HG03565 (cell line): ENCODE measurements at regions not wholly inside any gene's neighbourhood (a gene's known extent, or its start where the extent isn't known, plus 50 kb on each side); places are given as distances from the start of the nearest gene placed in this dataset.
A peak's percentile ranks its signal among the peaks of the same experiment; 100 is the strongest.

ENCODE experiments used
- ATAC-seq: cut with Tn5 transposase; IDR thresholded peaks from one replicate; pipeline ENCODE4 v1.9.1; 2021; ENCODE audit warnings: mild to moderate bottlenecking, moderate library complexity; ENCODE audit not compliant: unreplicated experiment

GRCh38 chr9:36728651-36729520, 156.2 kb downstream of the MELK start:
- peak; percentile 49 for ATAC-seq

- no peak for ATAC-seq
Measured at GRCh38 chr9:36729906-36730305, 157.2 kb downstream of the MELK start.

- ATAC-seq = no peak
Measured at GRCh38 chr9:36730414-36730813, 157.7 kb downstream of the MELK start.

- ATAC-seq = no peak
Measured at GRCh38 chr9:36731068-36731956, 158.6 kb downstream of the MELK start.

GRCh38 chr9:36734737-36735136, 162.0 kb downstream of the MELK start:
- no peak for ATAC-seq

DNA sequence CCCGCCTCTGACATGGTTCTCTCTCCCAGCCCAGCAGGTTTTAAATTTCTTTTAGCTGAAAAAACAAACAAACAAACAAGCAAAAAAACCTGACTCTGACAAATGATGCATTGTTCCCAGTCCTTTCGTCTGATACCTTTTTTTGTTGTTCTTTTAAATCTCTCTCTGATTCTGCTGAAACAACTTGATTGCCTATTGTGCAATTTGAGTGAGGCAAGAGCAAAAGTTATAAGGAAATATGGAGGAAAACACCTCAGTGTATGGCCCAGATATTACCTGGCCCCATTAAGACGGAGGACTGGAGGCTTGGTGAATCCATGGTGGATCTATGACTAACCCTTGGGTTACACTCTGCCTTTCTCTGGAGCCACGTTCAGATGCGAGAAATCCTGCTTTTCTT, 164.0 kb downstream of the MELK start:
- no peak for ATAC-seq

GRCh38 chr9:36738318-36738976, 165.8 kb downstream of the MELK start:
- no peak for ATAC-seq

DNA sequence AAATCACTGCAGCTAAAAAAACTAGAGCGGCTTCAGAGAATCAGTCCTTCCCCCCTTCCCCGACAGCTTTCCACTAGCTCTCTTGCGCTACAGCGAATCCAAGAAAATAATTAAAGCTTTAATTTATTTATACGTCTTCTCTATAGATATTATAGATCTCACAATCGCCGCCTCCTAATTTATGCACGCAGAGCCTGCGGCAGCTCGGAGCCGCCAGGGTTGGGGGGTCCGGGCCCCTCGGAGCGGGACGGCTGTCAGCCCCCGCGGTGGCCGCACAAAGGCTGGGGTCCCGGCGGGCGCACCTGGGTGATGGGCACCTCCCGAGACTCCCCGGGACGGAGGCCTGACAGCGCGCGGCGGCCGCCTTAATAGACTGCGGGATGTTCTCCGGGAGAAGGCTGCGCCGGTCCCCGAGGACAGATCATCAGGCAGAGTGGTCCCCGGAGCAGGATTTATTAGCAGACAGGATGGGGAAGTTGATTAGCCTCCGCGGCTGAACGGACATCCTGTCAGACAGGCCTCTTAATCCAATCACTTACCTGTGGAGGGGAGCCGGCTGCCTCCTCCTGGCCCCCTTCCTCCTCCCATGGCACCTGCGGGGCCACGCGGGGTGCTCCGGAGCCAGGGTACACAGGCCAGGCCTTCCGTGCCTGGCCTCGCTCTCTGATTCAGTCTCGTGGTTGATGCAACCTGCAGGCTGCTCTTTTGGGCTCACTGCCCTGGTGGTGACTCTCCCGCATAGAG, 166.8 kb downstream of the MELK start:
- ATAC-seq = no peak

DNA sequence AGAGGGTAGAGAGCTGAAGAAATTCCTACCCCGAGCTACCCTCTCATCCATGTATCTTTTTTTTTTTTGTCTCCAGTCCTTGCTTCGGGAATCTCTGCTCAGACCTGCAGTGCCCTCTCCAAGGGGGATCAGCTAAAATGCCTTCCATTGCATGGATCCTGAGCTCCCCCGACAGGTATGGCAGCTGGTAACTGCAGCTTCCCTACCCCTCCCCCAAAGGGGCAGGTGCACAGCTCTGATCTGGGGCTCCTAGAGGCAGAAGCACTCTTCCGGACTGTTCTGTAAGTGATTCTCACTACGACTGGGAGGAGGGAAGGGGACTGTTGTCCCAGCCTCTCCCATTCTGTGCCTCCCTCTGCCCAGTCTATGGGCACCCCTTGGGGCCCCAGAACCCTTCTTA, 169.6 kb downstream of the MELK start:
- no peak for ATAC-seq

DNA sequence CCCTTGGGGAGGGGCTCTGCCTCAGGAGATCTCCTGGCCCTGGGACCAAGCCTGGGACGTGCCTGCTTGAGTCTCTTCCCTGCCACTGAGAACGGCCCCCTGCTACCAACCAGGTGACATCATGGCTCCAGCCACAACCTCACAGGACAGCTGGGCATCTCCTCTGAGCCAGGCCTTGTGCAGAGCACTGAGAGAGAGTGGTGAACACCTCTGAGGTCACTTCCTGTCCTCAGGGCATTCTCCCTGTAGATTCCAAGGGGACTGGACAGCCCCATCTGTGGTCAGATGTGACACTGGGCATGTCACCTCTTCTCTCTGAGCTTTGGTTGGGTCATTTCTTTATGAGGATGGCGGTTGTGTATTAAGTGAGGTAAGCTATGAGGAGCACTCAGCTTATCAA, 172.0 kb downstream of the MELK start:
- ATAC-seq = no peak

- no peak for ATAC-seq
Measured at GRCh38 chr9:36745977-36746376, 173.3 kb downstream of the MELK start.

GRCh38 chr9:36746415-36746814, 173.7 kb downstream of the MELK start:
- no peak for ATAC-seq

DNA sequence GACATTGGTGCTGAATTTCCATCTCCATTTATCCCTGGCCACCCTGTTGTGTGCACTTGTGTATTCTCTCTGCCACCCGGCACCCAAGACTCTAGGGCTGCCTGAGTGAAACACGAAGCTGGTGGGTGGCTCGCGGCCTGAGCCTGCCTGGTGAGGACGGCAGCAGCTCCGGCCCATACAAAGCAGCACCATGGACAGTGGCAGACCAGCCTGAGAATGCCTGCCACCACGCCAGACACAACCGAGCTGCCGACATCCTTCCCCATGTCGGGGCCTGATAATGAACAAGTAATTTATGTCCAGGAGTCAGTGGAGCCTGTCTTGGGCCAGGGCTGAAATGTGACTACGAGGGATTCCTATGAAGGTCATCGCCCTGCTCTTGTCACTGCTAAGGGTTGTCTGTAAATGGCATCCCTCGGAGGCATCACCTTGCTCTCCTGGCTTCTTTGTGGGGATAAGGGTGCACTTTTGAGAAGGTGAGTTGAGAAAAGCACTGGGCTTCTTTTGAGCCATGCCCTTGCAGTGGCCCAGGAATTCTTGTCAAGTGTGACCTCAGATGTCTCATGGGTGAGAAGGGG, 175.7 kb downstream of the MELK start:
- no peak for ATAC-seq

DNA sequence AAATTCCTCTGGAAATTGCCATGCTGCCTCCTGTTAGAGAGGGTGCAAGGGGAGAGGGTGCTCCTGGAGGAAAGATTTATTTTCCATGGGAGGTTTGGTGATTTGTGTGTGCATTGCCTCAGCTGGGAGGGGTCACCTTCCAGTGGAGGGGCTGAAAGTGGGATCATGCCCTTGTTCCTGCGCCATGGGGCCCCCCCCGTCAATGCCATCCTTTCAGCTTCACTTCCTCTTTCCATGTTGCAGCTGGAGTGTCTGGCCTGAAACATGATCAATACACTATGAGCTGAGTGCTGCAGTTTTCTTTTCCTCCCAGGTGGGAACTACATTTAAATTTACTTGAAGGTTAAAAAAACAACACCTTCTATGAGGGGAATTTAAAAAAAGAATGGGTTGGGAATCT, 176.8 kb downstream of the MELK start:
- no peak for ATAC-seq

DNA sequence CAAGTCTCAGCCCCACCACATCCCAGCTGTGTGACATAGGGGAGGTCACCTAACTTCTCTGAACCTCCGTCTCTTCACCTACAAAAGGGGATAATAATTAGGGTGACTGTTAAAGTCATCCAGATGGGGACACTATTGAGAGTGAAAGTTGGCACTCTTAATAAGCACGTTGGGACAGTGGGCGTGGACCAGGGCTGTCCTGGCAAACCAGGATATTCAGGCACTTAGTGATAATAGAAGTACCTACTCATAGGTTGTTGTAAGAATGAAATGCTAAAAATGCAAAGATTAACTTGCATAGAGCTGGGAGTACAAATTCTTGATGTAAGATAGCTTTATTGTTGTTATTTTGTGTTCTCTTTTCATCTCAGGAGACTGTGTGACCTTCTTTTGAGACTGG, 177.9 kb downstream of the MELK start:
- no peak for ATAC-seq

GRCh38 chr9:36755019-36755418, 182.3 kb downstream of the MELK start:
- no peak for ATAC-seq

DNA sequence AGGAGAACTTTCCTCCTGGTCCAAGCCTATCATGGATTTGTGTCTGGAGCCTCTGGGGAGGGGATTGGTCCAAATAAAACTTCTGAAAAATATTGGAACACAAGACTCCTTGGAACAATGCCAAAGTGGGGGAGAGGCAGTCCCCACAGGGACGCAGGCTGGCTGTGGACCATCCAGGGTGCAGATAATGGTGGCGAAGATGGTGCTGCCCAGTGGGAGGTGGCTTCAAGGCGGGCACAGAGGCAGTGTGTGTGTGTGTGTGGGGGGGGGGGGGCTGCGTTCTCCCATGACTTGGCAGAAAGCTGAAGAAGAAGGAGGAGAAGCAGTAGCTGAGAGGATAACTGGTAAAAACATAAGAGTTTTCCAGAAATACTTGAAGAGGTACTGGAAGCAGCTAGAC, 186.4 kb downstream of the MELK start:
- no peak for ATAC-seq

DNA sequence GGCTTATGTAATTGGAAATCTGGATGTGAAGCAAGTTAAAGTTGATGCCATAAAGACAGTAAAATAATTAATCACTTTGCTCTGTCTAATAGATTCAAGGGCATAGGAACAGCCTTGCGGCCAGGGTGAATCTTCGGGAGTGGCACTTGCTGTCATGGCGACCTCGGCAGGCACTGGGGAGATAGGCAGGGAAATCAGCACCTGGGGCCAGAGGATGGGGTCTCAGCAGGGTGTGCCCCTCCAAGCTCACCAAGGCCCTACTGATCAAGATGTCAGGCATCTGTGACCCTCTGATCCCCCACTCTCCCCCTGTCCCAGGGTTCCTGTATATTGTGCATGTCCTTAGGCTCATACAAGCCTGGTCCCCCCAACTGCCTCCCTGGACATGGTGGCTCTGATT, 187.3 kb downstream of the MELK start:
- ATAC-seq = no peak

DNA sequence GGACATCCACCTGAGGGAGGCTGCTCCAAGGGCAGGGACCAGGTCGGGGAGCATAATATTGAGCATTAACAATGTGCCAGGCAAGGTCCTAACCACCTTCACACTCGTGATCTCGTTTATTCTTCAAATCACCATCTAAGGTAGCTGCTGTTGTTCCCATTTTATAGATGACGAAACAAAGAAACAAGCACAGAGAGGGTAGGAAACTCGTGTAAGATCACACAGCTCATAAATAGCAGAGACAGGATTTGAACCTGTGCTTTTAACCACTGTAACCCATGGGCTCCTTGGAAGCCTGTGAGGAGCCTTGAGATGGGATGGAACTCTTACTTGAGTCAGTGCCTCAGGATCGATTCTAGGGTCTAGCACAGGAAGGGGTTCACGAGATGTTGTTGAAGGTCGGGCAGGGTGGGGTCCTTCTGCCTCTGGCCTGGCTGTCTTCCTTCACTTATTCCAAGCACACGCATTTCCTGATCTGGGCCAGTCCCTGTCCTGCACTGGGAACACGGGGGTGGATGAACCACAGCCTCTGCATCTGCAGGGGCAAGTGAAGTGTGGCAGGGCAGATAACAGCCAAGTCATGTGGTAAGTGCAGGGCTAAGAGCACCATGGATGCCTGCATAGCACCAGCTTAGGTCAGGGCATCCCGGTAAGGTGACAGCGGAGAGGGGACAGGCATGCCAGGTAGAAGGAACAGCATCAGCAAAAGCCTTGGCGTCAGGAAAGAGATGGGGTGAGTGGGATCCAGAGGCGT, 188.1 kb downstream of the MELK start:
- ATAC-seq = no peak

- no peak for ATAC-seq
Measured at GRCh38 chr9:36762958-36763357, 190.3 kb downstream of the MELK start.
